Smooth muscle cell of the brain vasculature (primary cell): ENCODE measurements at regions not wholly inside any gene's neighbourhood (a gene's known extent, or its start where the extent isn't known, plus 50 kb on each side); places are given as distances from the start of the nearest gene placed in this dataset.

ENCODE experiments used
- DNase-seq: peaks from one replicate; pipeline ENCODE4 v3.0.0-alpha.2; 2012; ENCODE audit warnings: low read depth, low spot score

DNA sequence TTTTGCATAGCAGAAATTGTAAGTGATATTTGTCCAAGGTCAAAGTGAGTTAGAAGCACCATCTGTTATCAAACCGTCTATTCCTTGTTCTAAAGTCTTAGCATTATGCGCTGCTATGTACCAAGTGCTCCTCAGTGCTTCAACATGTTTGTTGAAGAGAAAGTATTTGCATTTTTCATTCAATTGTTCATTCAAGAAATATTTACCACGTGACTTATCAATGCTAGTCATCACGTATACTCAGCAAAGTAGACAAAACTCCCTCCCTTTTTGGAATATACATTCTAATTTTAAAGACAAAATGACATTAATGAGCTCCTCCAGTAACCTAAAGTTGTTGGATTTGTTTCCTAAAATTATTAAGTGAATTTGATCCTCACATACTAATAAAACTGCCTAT lies 388.0 kb upstream of the CDH8 start:
- no peak for DNase-seq

DNA sequence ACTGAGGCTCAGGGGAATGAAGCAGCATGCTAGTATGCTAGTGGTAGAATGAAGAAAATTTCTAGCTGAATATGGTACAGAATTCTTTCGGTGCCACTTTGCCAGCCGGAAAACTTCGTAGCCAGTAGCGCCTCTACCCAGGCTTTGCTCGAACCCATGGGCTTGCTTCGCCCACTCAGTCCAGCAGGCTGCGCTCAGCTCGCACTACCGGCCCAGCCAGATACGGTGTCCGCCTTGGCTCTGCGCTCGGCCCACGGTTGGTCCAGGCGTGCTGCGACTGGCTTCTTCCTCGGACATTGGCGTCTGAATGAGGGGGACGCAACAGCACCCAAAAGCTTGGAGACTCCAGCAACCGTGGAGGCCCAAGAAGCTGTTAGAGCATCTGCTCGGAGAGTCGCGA lies 372.5 kb upstream of the CDH8 start:
- DNase-seq, result no peak

- DNase-seq, result no peak
Measured at GRCh38 chr16:62406387-62406786, 370.1 kb upstream of the CDH8 start.

DNA sequence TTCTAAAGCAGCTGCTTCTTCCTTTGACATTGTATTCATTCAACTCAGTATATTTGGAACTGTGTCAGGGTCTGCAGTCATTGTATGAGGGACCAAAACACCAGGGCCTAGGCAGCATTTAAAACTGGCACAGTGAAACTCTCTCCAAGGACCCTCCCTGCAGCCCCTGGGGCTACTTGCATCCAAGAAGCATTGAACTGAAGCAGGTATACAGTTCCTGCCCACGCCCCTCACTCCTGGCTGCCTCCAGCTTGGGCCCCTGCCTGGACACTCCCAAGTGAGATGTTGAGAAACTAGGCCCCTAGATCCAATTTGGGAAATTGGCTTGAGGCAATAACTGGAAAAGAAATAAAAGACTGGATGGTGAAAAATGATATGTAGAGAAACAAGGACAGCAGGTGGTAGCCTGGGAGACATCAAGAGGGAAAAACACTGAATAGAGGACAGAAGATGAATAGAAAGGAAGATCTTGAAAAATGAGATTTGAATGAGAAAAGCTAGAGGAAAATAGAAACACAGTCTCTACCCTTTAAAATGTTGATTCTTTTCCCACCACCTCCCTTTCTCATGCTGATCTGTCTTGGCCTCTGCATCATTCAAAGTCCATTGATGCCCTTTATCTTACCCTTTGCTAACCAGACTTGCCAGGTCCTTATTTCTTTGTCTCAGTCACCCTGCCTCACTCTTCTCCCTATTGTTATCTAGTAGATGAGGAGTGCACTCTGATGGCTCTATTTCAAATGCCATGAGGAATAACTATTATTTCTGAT lies 368.8 kb upstream of the CDH8 start:
- no peak for DNase-seq

- no peak for DNase-seq
Measured at GRCh38 chr16:62392698-62393097, 356.5 kb upstream of the CDH8 start.

DNA sequence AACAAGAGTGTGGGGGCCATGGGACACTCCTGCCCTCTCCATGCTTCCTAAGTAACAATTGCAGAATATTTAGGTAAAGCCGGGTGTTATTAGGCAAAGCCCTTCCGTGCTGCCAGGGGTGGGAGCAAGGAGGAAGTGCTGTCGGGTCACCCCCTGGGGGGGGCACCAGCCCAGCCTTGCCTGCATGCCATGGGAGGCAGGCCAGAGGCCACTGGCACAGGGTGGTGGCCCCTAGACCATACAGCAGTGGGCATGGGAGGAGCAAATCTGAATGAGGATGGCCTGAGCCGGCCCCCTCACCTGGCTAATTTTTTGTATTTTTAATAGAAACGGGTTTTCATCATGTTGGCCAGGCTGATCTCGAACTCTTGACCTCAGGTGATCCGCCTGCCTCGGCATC lies 355.7 kb upstream of the CDH8 start:
- DNase-seq, result no peak

GRCh38 chr16:62391134-62391533 lies 354.9 kb upstream of the CDH8 start:
- DNase-seq, result no peak

DNA sequence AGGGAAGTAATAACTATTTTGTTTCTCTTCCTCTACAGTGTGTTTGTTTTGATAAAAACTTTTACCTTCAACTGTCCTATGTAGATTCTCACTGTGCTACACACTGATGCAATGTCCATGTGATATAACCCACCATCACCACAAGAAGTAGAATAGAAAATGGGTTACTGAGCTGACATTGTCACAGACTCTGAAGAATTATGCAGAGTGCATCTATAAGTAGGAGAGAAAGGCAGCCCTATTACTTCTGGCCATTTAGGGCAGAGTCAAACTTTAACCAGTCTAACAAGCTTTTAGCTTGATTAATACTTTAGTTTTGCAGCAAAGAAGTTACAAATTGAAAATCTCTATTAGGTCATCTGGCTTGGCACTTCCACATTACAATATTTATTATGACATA lies 354.0 kb upstream of the CDH8 start:
- no peak for DNase-seq

GRCh38 chr16:62386411-62386810 lies 350.2 kb upstream of the CDH8 start:
- DNase-seq, result no peak

DNA sequence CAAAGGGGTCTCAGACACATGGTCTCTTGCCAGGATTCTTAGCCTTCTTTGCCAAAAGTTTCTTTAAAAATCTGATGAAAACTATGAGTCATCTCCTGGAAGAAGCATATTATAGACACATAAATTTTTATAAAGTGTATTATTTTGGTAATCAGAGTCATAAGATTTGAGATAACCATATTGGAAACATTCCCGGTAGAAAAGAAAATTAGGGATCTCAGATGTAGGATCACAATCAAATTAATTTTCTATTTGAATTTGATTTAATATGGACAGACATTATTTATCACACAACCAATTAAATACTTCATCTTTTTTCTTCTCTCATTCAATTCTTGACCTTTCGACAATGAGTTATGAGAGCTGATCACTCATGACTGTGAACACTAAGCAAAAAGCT lies 347.7 kb upstream of the CDH8 start:
- DNase-seq, result no peak

DNA sequence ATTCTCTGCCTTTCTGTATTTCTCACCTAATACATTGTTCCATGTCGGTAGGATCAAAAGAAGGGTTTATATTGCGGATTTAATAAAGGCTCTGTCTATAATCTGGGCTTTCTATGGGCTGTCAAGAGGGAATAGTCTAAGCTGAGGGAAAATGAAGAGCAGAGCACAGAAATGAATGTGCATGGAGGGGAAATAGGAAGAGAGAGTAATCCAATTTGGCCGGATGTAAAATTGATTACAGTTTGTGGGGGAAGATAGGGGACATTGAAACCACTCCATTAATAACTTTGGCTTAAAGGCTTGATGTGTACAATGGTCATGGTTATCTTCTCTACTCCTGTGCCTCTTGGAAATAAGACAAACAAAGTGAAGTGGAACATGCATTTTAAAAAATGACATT lies 334.2 kb upstream of the CDH8 start:
- no peak for DNase-seq

GRCh38 chr16:62363501-62363900 lies 327.3 kb upstream of the CDH8 start:
- no peak for DNase-seq

DNA sequence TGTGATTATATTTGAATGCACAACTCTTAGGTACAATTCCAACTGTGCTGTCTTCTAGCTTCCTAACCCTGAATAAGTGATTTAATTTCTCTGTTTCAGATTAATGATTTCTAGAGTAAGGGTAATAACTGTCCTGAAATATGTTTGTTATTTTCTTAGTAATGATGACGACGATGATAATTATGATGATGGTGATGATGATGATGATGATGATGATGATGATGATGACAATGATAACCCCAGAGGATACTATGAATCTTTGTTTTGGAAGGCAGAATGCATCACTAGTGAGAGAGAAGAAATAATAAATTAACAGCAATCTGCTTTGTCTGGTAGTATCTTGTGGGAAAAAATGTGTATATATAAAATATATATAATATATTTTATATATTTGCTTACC lies 317.1 kb upstream of the CDH8 start:
- no peak for DNase-seq

DNA sequence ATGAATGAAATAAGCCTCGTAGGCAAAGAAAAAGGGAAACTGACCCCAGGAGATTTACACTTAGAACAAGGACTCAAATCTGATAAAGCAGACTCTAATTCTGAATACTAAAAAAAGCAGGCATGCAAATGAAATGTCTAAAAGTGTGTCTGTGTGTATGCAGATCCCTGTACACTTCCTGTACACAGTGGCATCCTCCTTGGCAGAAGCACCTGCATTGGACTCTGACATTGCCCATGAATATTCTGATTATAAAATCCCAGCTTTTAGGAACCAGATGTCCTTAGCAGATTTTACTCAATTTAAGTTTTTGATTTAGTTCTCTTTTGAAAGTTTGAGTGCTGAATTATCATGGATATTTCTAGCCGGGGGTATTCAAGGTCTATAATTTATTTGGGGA lies 306.0 kb upstream of the CDH8 start:
- no peak for DNase-seq

DNA sequence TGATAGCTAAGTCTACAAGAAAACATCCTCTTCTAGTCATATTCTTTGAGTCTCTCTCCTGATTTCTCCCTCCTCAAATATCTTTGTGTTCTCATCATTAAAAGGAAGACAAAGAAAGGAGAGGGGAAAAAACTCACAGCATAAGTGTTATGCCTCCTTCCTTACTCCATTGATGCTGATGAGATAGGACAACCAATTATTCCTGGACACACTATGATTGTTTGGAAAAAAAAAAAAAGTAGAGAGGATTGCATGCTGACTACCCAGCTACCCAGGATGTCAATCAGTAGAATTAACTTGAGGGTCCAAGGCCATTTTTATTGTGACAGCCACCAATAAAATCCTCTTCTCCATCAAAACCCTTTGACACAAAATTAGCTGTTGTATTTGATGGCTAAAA lies 299.1 kb upstream of the CDH8 start:
- no peak for DNase-seq

DNA sequence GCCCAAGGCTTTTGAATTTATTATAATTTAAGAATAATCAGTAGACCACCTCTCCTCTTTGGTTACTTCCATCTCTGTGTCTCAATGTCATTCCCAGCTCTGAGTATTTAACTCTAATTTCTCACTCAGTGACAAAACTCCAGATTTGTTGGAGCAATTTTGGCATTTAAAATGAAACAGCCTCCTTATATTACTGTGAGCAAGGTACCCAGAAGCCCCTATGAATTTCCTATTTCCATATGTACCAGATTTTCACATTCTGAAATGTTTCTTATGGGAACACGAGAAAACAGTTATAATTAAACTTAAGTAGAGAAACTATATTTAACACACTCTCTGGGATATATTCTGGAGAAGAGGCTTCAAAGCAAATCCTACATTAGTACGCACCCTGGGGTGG lies 285.4 kb upstream of the CDH8 start:
- DNase-seq, result no peak

DNA sequence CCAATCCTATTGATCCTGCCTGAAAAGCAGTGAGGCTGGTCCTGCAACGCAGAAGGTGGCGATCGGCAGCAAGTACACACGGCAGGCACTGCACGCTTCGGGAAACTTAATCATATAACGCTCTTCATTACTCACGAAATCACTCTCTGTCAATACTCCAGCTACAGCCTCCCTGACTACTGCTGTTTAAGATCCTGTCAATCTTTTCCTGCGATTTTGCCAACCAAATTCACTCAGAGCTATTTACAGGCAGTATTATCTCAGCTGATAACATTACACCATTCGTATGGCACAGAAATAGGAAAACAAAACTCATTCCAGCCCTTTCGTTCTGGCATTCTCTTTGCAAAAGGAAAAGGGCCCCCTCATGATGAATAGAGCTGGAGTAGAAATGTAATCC lies 262.4 kb upstream of the CDH8 start:
- DNase-seq, result no peak

GRCh38 chr16:62294213-62294972 lies 258.2 kb upstream of the CDH8 start:
- no peak for DNase-seq

DNA sequence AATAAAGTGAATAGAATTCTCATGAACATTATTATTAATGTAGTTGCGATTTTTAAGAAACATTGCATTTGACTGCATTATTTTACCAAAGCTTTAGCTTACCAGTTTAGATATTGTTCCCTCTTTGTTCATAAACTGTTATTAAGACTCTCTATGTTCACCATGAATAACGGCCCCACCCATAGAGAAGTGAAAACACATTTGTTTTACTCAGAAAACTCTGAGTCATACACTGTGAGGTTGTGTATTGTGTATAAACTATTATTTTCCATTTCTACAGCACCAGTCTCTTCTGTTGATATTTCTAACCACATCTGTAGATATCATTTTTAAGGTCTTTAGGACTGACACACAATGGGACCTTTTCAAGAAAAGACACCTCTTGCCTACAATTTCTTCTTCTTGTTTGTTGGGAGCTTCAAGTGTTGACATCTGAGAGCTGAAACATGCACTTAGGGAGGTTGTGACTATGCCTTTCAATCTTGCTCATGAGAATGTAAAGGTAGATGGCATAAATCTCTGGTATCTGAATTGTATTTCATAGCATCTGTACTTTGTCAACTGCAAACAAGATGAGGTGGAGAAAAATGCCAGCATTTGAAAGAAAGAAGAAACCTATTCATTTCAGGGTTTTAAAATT lies 252.9 kb upstream of the CDH8 start:
- DNase-seq, result no peak

DNA sequence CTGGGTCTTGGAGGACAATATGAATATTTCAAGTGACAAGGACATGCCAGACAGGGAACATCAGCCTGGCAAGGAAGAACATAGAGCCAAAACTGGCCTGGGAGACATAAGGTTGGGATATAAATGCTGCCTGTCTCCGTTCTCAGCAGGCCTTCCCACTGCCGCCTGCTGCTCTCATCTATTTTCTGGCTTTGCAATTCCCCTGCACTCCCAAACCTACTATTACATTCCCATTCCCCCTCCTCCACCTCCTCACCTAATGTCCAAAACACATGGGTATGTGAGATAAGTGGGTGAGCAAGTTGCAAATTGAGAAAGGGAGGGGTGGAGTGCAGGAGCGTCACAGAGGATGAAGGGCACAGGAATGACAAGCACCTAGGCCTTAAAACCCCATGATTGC lies 244.3 kb upstream of the CDH8 start:
- DNase-seq, result no peak

DNA sequence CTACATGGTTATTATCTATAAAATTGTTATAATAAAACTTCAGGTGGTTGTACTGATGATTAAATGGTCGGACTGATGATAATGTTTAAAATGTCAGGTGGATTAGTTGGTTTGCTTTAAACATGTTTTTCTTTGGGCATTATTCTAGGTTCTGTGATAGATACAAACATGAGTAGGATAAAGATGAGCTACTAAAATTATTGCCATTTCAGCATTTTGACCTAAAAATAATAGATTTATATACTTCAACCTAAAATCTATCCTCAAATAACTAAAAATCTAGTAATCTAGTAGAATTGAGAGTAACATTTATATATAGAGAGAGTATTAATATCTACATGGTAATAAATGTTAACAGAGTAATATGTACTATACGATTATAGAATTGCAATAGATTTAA lies 241.7 kb upstream of the CDH8 start:
- DNase-seq, result no peak

DNA sequence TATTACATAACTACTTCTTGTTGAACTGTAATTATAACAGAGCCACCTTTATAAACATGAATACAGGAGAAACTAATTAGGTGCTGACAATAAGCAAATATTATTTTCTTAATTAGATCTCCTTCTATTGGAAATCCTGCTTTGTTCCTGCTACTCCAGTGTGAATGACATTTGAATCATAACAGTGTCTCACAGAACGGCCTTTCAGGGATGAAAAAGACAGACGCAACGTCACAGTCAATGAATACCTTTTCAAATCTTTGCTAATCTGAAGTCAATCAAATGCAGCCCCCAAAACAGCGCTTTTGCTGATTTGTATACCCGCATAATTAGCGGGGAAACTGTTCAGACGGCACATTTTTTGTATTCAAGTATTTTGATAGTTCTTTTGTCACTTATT lies 240.4 kb upstream of the CDH8 start:
- no peak for DNase-seq

GRCh38 chr16:62272035-62272434 lies 235.8 kb upstream of the CDH8 start:
- no peak for DNase-seq
